Ishikawa (cell line): ENCODE measurements at regions not wholly inside any gene's neighbourhood (a gene's known extent, or its start where the extent isn't known, plus 50 kb on each side); places are given as distances from the start of the nearest gene placed in this dataset.

Experiments used
- CEBPB ChIP-seq: IDR thresholded peaks from 2 replicates; pipeline ENCODE4 v1.6.1; 2012
- CREB1 ChIP-seq: IDR thresholded peaks from 2 replicates; pipeline ENCODE4 v1.6.1; 2012; ENCODE audit warnings: low read depth
- EGR1 ChIP-seq: IDR thresholded peaks from 2 replicates; pipeline ENCODE4 v1.6.1; 2012
- EP300 ChIP-seq: IDR thresholded peaks from 2 replicates; pipeline ENCODE4 v1.6.1; 2012; ENCODE audit warnings: borderline replicate concordance
- FOXM1 ChIP-seq: IDR thresholded peaks from 2 replicates; pipeline ENCODE4 v1.6.1; 2012; ENCODE audit warnings: low read depth, borderline replicate concordance
- NFIC ChIP-seq: IDR thresholded peaks from 2 replicates; pipeline ENCODE4 v1.6.1; 2012
- RAD21 ChIP-seq: IDR thresholded peaks from 2 replicates; pipeline ENCODE4 v1.6.1; 2012; ENCODE audit warnings: low read depth
- TAF1 ChIP-seq: IDR thresholded peaks from 2 replicates; pipeline ENCODE4 v1.6.1; 2012; ENCODE audit warnings: low read depth, mild to moderate bottlenecking
- TCF12 ChIP-seq: IDR thresholded peaks from 2 replicates; pipeline ENCODE4 v1.6.1; 2012; ENCODE audit warnings: low read depth
- TEAD4 ChIP-seq: IDR thresholded peaks from 2 replicates; pipeline ENCODE4 v1.6.1; 2012
- YY1 ChIP-seq: IDR thresholded peaks from 2 replicates; pipeline ENCODE4 v1.6.1; 2012; ENCODE audit warnings: low read depth
- ZBTB7A ChIP-seq: IDR thresholded peaks from 2 replicates; pipeline ENCODE4 v1.6.1; 2012; ENCODE audit warnings: low read depth
- TF ChIP-seq, protein P1 (sequence below): IDR thresholded peaks from 2 replicates; pipeline ENCODE4 v1.6.1; 2012; ENCODE audit warnings: low read depth, mild to moderate bottlenecking
- TF ChIP-seq, protein P2 (sequence below): IDR thresholded peaks from 2 replicates; pipeline ENCODE4 v1.6.1; 2012
- TF ChIP-seq, protein P3 (sequence below): IDR thresholded peaks from 2 replicates; pipeline ENCODE4 v1.6.1; 2012

DNA sequence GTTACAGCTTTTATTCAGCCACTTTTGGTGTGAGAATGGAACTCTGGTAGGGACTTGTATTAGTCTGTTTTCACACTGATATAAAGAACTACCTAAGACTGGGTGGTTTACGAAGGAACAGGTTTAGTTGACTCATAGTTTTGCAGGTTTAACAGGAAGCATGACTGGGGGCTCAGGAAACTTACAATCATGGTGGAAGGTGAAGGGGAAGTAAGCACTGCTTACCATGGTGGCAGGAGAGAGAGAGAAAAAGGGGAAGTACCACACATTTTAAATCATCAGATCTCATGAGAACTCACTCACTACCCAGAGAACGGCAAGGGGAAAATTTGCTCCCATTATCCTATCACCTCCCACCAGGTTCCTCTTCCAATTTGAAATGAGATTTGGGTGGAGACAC, 942.2 kb downstream of the PCDH17 start:
- TF ChIP-seq, protein P1, sequence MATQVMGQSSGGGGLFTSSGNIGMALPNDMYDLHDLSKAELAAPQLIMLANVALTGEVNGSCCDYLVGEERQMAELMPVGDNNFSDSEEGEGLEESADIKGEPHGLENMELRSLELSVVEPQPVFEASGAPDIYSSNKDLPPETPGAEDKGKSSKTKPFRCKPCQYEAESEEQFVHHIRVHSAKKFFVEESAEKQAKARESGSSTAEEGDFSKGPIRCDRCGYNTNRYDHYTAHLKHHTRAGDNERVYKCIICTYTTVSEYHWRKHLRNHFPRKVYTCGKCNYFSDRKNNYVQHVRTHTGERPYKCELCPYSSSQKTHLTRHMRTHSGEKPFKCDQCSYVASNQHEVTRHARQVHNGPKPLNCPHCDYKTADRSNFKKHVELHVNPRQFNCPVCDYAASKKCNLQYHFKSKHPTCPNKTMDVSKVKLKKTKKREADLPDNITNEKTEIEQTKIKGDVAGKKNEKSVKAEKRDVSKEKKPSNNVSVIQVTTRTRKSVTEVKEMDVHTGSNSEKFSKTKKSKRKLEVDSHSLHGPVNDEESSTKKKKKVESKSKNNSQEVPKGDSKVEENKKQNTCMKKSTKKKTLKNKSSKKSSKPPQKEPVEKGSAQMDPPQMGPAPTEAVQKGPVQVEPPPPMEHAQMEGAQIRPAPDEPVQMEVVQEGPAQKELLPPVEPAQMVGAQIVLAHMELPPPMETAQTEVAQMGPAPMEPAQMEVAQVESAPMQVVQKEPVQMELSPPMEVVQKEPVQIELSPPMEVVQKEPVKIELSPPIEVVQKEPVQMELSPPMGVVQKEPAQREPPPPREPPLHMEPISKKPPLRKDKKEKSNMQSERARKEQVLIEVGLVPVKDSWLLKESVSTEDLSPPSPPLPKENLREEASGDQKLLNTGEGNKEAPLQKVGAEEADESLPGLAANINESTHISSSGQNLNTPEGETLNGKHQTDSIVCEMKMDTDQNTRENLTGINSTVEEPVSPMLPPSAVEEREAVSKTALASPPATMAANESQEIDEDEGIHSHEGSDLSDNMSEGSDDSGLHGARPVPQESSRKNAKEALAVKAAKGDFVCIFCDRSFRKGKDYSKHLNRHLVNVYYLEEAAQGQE: no peak
- no peak for TF ChIP-seq EP300

DNA sequence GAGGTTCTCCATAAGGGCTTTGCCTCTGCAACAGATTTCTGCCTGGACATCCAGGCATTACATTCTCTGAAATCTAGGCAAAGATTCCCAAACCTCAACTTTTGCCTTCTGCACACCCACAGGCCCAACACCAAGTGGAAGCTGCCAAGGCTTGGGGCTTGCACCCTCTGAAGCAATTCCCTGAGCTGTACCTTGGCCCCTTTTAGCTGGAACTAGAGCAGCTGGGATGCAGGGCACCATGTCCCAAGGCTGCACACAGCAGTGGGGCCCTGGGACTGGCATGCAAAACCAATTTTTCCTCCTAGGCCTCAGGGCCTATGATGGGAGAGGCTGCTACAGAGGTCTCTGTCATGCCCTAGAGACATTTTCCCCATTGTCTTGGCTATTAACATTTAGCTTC, 943.2 kb downstream of the PCDH17 start:
- TF ChIP-seq TAF1 (no peak), CEBPB (no peak), NFIC (no peak), TCF12 (no peak), YY1 (no peak), FOXM1 (no peak), EP300 (no peak), TEAD4 (no peak), RAD21 (no peak), EGR1 (no peak)
- TF ChIP-seq, protein P2, sequence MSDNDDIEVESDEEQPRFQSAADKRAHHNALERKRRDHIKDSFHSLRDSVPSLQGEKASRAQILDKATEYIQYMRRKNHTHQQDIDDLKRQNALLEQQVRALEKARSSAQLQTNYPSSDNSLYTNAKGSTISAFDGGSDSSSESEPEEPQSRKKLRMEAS: no peak
- TF ChIP-seq, protein P1: no peak

DNA sequence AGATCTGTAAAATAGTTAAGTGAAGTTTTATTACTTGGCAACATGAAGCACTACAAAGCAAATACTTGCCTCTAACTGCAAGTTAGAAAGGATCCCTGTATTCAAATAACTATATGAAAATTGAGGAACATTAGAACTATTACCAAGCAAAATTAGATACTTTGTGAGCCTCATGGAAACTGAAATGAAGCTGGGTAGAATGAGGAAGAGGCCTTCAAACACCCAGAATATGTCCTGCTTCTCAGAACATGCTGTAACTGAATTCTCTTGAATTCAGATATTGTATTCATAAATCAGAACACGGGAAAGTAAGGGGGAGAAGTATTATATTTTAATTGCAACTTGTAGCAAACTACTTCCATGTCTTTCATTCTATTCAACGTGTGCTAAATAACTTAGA, 947.9 kb downstream of the PCDH17 start:
- TF ChIP-seq NFIC (no peak), CEBPB (no peak), FOXM1 (no peak), RAD21 (no peak), TAF1 (no peak), TCF12 (no peak), EGR1 (no peak)
- TF ChIP-seq, protein P3, sequence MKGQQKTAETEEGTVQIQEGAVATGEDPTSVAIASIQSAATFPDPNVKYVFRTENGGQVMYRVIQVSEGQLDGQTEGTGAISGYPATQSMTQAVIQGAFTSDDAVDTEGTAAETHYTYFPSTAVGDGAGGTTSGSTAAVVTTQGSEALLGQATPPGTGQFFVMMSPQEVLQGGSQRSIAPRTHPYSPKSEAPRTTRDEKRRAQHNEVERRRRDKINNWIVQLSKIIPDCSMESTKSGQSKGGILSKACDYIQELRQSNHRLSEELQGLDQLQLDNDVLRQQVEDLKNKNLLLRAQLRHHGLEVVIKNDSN: no peak

DNA sequence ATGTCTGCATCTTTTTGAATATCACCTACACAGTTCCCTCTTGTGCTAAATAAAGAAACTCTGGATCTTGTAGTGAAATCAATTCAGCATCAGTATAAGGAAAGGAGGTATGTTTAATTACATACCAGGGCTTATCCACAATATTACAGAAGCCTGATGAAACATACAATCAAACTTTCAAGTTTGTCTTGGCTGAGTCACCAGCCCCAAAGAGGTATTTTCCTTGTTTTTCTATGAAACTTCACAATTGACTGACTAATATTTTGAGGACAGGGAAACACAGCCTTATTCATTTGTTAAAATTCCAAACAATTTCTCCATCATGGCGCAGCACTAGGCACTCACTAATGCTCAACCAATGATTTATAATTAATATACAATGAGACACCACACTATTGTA, 952.4 kb downstream of the PCDH17 start:
- TF ChIP-seq EGR1 (no peak), EP300 (no peak), NFIC (no peak), FOXM1 (no peak), TAF1 (no peak), CREB1 (no peak), RAD21 (no peak), ZBTB7A (no peak), YY1 (no peak), TCF12 (no peak), TEAD4 (no peak), CEBPB (no peak)
- TF ChIP-seq, protein P3: no peak

DNA sequence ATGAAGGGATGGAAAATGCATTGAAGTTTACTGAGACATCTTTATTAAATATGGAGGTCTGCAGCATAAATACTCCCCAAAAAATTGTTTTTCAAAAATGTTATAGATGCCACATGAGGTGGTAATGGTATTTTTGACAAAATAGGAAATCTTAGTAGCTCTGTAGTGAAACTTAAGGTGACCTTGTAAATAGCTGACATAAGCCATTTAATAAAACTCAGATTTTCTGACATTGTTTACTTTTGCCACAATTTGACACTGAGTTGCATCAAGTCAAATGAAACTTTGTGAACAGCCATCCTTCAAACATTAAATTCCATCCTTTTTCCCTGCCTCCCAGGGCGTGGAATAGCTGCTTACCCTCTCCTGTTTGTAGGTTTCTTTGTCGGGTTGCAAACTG, 953.1 kb downstream of the PCDH17 start:
- no peak for TF ChIP-seq RAD21
- TF ChIP-seq, protein P1: no peak
- no peak for TF ChIP-seq EGR1
- TF ChIP-seq, protein P3: no peak
- no peak for TF ChIP-seq TEAD4
- TF ChIP-seq, protein P2: no peak
- TF ChIP-seq EP300: no peak
- no peak for TF ChIP-seq NFIC
- TF ChIP-seq CEBPB: no peak
- TF ChIP-seq YY1: no peak
- no peak for TF ChIP-seq FOXM1
- TF ChIP-seq ZBTB7A: no peak
